Astrocyte (in vitro differentiated cells and primary cell): ENCODE measurements at regions not wholly inside any gene's neighbourhood (a gene's known extent, or its start where the extent isn't known, plus 50 kb on each side); places are given as distances from the start of the nearest gene placed in this dataset.

Experiments
- CTCF ChIP-seq: IDR thresholded peaks from 2 replicates; pipeline ENCODE4 v1.5.1; 2011; ENCODE audit warnings: low read depth, mild to moderate bottlenecking, inconsistent platforms, low read length, moderate library complexity; ENCODE audit not compliant: insufficient read depth
- EZH2 ChIP-seq: IDR thresholded peaks from 2 replicates; pipeline ENCODE4 v1.6.1; 2012; ENCODE audit warnings: mild to moderate bottlenecking, low read length, inconsistent platforms; ENCODE audit not compliant: insufficient read depth

GRCh38 chr3:18499301-18499700 lies 74.2 kb upstream of the SATB1 start:
- TF ChIP-seq CTCF = no peak
- TF ChIP-seq EZH2 = no peak
